ENCODE measurements at regions not wholly inside any gene's neighbourhood (a gene's known extent, or its start where the extent isn't known, plus 50 kb on each side); places are given as distances from the start of the nearest gene placed in this dataset.

DNA sequence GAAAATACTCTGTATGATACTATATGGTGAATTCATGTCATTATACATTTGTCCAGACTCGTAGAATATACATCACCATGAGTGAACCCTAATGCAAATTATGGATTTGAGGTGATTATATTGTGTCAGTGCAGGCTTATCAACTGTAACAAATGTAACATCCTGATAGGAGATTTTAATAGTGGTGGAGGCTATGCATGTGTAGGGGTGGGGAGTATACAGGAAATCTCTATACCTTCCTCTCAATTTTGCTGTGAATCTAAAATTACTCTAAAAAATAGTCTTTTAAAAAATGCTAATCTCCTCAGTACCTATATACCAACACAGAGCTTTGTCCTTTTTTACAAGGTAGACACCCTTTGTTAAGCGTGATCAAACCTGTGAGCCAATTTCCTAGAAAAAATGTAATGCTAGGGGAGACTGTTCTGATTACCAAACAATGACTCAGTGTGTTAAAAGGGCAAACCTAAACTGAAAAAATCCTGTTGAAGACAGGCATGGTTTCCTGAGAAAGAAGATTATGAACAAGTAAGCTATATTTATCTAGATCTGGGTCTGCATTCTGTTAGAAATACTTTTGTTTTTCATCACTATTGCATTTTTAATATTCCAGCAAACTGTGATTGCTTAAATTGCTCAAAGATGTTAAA is 170.9 kb downstream of the DUSP6 start:
- H3K79me2 ChIP-seq (ENCODE audit: control insufficient read depth, low read length), result no peaks in the 10 kb centered on the region
- H3K9me2 ChIP-seq (replicated peaks; ENCODE audit: control insufficient read depth, low read length), result no peaks in the 10 kb centered on the region
- no peak overlapping the region for H3K4me2 ChIP-seq (ENCODE audit: low read length)
- no peaks in the 10 kb centered on the region for H3K27me3 ChIP-seq (ENCODE audit: control insufficient read depth, low read length)
- no peak for TF ChIP-seq EZH2phosphoT487 (IDR thresholded peaks at IDR 0.05; ENCODE audit: borderline replicate concordance, low read length)
- TF ChIP-seq, protein P1, sequence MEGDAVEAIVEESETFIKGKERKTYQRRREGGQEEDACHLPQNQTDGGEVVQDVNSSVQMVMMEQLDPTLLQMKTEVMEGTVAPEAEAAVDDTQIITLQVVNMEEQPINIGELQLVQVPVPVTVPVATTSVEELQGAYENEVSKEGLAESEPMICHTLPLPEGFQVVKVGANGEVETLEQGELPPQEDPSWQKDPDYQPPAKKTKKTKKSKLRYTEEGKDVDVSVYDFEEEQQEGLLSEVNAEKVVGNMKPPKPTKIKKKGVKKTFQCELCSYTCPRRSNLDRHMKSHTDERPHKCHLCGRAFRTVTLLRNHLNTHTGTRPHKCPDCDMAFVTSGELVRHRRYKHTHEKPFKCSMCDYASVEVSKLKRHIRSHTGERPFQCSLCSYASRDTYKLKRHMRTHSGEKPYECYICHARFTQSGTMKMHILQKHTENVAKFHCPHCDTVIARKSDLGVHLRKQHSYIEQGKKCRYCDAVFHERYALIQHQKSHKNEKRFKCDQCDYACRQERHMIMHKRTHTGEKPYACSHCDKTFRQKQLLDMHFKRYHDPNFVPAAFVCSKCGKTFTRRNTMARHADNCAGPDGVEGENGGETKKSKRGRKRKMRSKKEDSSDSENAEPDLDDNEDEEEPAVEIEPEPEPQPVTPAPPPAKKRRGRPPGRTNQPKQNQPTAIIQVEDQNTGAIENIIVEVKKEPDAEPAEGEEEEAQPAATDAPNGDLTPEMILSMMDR (IDR thresholded peaks at IDR 0.05; ENCODE audit: low read depth, low read length, poor library complexity, severe bottlenecking), result no peak
- H3K4me3 ChIP-seq (ENCODE audit: low read length), result no peak overlapping the region
- H3K9me3 ChIP-seq (ENCODE audit: control insufficient read depth, insufficient read depth, low read length), result no peaks in the 10 kb centered on the region
- H3K4me1 ChIP-seq (ENCODE audit: control insufficient read depth, low read length), result no peaks in the 10 kb centered on the region
- H3K36me3 ChIP-seq (ENCODE audit: control insufficient read depth, low read length), result no peaks in the 10 kb centered on the region
- H3K27ac ChIP-seq (ENCODE audit: low read depth, low read length), result no peak overlapping the region
- no peaks in the 10 kb centered on the region for H4K20me1 ChIP-seq (ENCODE audit: control insufficient read depth, insufficient read depth, low read depth, low read length)
- no peaks in the 10 kb centered on the region for H3F3A ChIP-seq (ENCODE audit: control insufficient read depth, insufficient read depth)

DNA sequence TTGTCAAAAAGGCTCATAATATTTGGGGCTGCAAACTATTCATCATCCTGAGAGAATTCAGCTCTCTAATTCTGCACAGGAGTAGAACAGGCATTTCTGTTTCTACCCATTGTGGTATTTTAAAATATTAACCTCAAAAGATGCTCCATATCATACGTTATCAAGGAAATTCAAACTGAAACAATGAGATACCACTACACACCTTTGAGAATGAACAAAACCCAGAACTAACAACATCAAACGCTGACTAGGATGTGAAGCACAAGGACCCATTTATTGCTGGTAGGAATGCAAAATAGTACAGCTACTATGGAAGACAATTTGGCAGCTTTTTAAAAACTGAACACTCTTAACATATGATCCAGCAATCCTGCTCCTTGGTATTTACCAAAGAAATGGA is 171.8 kb downstream of the DUSP6 start:
- H3K9me3 ChIP-seq (ENCODE audit: control insufficient read depth, insufficient read depth, low read length), result no peaks in the 10 kb centered on the region
- no peaks in the 10 kb centered on the region for H3K4me1 ChIP-seq (ENCODE audit: control insufficient read depth, low read length)
- TF ChIP-seq, protein P1 (IDR thresholded peaks at IDR 0.05; ENCODE audit: low read depth, low read length, poor library complexity, severe bottlenecking), result no peak
- no peak for TF ChIP-seq EZH2phosphoT487 (IDR thresholded peaks at IDR 0.05; ENCODE audit: borderline replicate concordance, low read length)
- H3K27ac ChIP-seq (ENCODE audit: low read depth, low read length), result no peak overlapping the region
- no peak overlapping the region for H3K4me3 ChIP-seq (ENCODE audit: low read length)
- H3K4me2 ChIP-seq (ENCODE audit: low read length), result no peak overlapping the region
- no peaks in the 10 kb centered on the region for H3K79me2 ChIP-seq (ENCODE audit: control insufficient read depth, low read length)
- no peaks in the 10 kb centered on the region for H4K20me1 ChIP-seq (ENCODE audit: control insufficient read depth, insufficient read depth, low read depth, low read length)
- no peaks in the 10 kb centered on the region for H3K9me2 ChIP-seq (replicated peaks; ENCODE audit: control insufficient read depth, low read length)
- H3K36me3 ChIP-seq (ENCODE audit: control insufficient read depth, low read length), result no peaks in the 10 kb centered on the region
- no peaks in the 10 kb centered on the region for H3F3A ChIP-seq (ENCODE audit: control insufficient read depth, insufficient read depth)
- H3K27me3 ChIP-seq (ENCODE audit: control insufficient read depth, low read length), result no peaks in the 10 kb centered on the region

DNA sequence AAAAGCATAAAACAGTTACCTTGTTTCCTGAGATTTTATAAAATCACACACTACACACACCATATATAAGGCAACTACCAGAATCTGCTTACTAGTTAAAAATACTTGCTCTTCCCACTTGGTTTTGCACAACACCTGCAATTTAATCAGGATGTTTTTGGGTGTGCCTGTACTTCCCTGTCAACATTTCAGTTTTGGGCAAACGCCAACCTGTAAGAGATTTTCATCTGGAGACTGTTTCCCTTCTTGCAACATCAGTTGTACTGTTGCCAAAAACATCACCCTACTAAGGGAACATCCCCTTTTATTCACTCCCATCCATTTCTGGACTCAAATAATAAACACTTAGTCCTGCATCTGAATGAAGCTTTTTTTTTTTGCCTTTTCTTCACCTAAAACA is 172.3 kb downstream of the DUSP6 start:
- Histone ChIP-seq H3K27me3 (ENCODE audit: control insufficient read depth, low read length) (no peaks in the 10 kb centered on the region), H3K4me1 (ENCODE audit: control insufficient read depth, low read length) (no peaks in the 10 kb centered on the region), H3F3A (ENCODE audit: control insufficient read depth, insufficient read depth) (no peaks in the 10 kb centered on the region), H3K9me3 (ENCODE audit: control insufficient read depth, insufficient read depth, low read length) (no peaks in the 10 kb centered on the region), H3K27ac (ENCODE audit: low read depth, low read length) (no peak overlapping the region), H3K79me2 (ENCODE audit: control insufficient read depth, low read length) (no peaks in the 10 kb centered on the region), H3K4me2 (ENCODE audit: low read length) (no peak overlapping the region), H3K36me3 (ENCODE audit: control insufficient read depth, low read length) (no peaks in the 10 kb centered on the region), H4K20me1 (ENCODE audit: control insufficient read depth, insufficient read depth, low read depth, low read length) (no peaks in the 10 kb centered on the region), H3K9me2 (replicated peaks; ENCODE audit: control insufficient read depth, low read length) (no peaks in the 10 kb centered on the region), H3K4me3 (ENCODE audit: low read length) (no peak overlapping the region)
- TF ChIP-seq EZH2phosphoT487 (IDR thresholded peaks at IDR 0.05; ENCODE audit: borderline replicate concordance, low read length), result no peak
- TF ChIP-seq, protein P1 (IDR thresholded peaks at IDR 0.05; ENCODE audit: low read depth, low read length, poor library complexity, severe bottlenecking), result no peak

Data from DOHH2 (cell line).